ENCODE measurements at regions not wholly inside any gene's neighbourhood (a gene's known extent, or its start where the extent isn't known, plus 50 kb on each side); places are given as distances from the start of the nearest gene placed in this dataset.

GRCh38 chr4:181599134-181599533 lies 644.1 kb upstream of the TENM3 start:
- no peaks in the 10 kb centered on the region for H3K27me3 ChIP-seq
- TF ChIP-seq, protein P1, sequence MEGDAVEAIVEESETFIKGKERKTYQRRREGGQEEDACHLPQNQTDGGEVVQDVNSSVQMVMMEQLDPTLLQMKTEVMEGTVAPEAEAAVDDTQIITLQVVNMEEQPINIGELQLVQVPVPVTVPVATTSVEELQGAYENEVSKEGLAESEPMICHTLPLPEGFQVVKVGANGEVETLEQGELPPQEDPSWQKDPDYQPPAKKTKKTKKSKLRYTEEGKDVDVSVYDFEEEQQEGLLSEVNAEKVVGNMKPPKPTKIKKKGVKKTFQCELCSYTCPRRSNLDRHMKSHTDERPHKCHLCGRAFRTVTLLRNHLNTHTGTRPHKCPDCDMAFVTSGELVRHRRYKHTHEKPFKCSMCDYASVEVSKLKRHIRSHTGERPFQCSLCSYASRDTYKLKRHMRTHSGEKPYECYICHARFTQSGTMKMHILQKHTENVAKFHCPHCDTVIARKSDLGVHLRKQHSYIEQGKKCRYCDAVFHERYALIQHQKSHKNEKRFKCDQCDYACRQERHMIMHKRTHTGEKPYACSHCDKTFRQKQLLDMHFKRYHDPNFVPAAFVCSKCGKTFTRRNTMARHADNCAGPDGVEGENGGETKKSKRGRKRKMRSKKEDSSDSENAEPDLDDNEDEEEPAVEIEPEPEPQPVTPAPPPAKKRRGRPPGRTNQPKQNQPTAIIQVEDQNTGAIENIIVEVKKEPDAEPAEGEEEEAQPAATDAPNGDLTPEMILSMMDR (IDR thresholded peaks at IDR 0.05; ENCODE audit: low read depth, low read length): no peak
- H3K36me3 ChIP-seq: no peaks in the 10 kb centered on the region
- DNase-seq: no peak
- no peaks in the 10 kb centered on the region for H3K4me1 ChIP-seq
- H3K9me3 ChIP-seq: no peaks in the 10 kb centered on the region
- H3K4me3 ChIP-seq (ENCODE audit: low read depth, low read length): no peak overlapping the region

DNA sequence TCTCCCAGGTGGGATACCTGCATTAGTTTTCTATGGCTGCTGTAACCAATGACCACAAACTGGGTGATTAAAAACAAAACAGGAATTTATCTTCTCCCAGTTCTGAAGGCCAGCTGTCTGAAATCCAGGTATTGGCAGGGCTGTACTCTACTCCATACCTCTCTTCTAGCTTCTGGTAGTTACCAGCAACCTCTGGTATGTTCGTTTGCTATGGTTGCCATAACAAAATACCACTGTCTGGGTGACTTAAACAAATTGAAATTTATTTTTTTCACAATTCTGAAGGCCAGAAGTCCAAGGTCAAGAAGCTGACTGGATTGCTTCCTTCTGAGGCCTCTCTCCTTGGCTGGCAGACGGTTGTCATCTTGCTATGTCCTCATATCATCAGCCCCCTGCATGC lies 642.1 kb upstream of the TENM3 start:
- no peaks in the 10 kb centered on the region for H3K4me1 ChIP-seq
- DNase-seq: no peak
- H3K9me3 ChIP-seq: no peaks in the 10 kb centered on the region
- no peak overlapping the region for H3K4me3 ChIP-seq (ENCODE audit: low read depth, low read length)
- H3K27me3 ChIP-seq: no peaks in the 10 kb centered on the region
- TF ChIP-seq, protein P1 (IDR thresholded peaks at IDR 0.05; ENCODE audit: low read depth, low read length): no peak
- no peaks in the 10 kb centered on the region for H3K36me3 ChIP-seq

DNA sequence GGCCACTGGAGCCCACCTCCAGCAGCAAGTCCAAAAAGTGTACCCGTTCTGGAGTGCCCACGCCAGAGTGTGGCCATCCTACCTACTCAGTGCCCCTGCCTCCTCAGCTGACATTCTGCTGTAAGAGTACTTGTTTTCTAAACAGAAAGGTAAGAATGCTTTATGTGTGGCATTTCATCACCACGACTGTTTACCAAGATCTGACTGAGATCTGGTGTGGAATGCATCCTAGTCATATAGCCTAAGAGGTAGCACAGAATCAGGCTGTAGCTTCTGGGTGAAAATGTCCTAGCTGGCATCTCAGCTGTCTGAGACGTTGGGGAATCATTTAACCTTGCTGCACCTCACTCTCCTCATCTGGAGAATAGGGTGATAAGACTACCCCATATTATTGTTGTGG lies 638.7 kb upstream of the TENM3 start:
- H3K4me1 ChIP-seq: no peaks in the 10 kb centered on the region
- H3K27me3 ChIP-seq: no peaks in the 10 kb centered on the region
- TF ChIP-seq, protein P1 (IDR thresholded peaks at IDR 0.05; ENCODE audit: low read depth, low read length): no peak

GRCh38 chr4:181606300-181606699 lies 636.9 kb upstream of the TENM3 start:
- TF ChIP-seq, protein P1 (IDR thresholded peaks at IDR 0.05; ENCODE audit: low read depth, low read length): no peak
- no peaks in the 10 kb centered on the region for H3K27me3 ChIP-seq
- H3K4me3 ChIP-seq (ENCODE audit: low read depth, low read length): no peak overlapping the region
- no peaks in the 10 kb centered on the region for H3K4me1 ChIP-seq
- H3K36me3 ChIP-seq: no peaks in the 10 kb centered on the region
- no peaks in the 10 kb centered on the region for H3K9me3 ChIP-seq
- no peak for DNase-seq

More for the DNA sequence above, 638.7 kb upstream of the TENM3 start:
- Histone ChIP-seq H3K36me3 (no peaks in the 10 kb centered on the region), H3K4me3 (ENCODE audit: low read depth, low read length) (no peak overlapping the region), H3K9me3 (no peaks in the 10 kb centered on the region)
- no peak for DNase-seq

DNA sequence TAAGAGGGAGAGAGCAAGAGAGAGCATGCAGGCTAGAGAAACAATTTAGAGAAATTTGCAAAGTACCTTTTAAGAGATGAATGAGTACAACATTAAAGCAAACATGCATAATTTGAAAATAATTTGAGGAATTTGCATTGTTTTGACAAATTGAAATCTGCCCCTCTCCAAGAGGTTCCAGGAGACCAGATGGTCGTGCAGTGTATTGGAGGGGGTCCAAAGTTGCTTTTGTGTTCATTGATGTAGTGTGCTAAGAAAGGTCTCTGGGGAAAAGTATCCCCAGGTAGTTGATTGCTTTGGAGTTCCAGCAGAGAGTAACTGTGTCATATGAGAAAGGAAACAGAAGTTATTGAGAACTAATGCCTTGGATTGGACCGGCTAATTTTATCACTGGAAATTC lies 635.0 kb upstream of the TENM3 start:
- no peak for DNase-seq
- Histone ChIP-seq H3K36me3 (no peaks in the 10 kb centered on the region), H3K4me1 (no peaks in the 10 kb centered on the region), H3K27me3 (no peaks in the 10 kb centered on the region), H3K4me3 (ENCODE audit: low read depth, low read length) (no peak overlapping the region), H3K9me3 (no peaks in the 10 kb centered on the region)
- TF ChIP-seq, protein P1 (IDR thresholded peaks at IDR 0.05; ENCODE audit: low read depth, low read length): no peak

DNA sequence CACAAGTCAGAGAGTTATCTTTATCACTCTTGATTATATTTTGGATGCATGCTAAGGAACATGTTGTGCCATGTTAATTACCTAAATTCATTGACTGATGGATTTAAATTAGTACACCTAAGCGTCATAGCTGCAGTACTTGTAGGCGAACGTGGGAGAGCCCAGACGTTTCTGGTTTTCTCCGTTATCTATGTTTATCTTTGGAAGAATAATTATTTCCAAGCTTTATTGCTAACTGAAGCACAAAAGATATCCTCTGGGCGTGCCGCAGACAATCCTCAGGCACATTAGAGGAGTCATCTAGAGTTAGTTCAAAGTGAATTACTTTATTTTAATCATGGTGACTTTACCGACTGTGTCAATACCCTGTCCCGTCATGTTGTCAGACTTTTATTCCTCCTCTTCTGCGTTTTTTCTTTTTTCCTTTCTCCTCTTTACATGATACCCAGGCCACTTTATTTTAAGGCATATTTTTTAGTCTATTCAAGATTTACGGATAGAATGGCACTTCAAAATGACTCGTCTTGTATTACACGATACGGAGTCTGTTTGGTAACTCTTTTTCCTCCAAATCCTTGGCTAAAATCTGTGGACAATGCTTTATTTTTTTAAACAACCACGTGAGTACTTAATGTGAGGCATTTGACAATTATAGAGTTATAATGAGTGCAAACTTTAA lies 632.0 kb upstream of the TENM3 start:
- DNase-seq: no peak
- H3K9me3 ChIP-seq: no peaks in the 10 kb centered on the region
- no peaks in the 10 kb centered on the region for H3K36me3 ChIP-seq
- H3K4me1 ChIP-seq: no peaks in the 10 kb centered on the region
- H3K4me3 ChIP-seq (ENCODE audit: low read depth, low read length): no peak overlapping the region
- H3K27me3 ChIP-seq: no peaks in the 10 kb centered on the region
- TF ChIP-seq, protein P1 (IDR thresholded peaks at IDR 0.05; ENCODE audit: low read depth, low read length): no peak
